Hepatic stellate cell (primary cell): ENCODE measurements at regions not wholly inside any gene's neighbourhood (a gene's known extent, or its start where the extent isn't known, plus 50 kb on each side); places are given as distances from the start of the nearest gene placed in this dataset.

Source experiments
- DNase-seq: peaks from one replicate; pipeline ENCODE4 v3.0.0; 2011; ENCODE audit warnings: low spot score

- DNase-seq, result no peak
These were observed 600.6 kb downstream of the PTPRU start for GRCh38 chr1:29836651-29837646.

GRCh38 chr1:29835874-29836273, 599.6 kb downstream of the PTPRU start:
- no peak for DNase-seq

GRCh38 chr1:29835406-29835805, 599.1 kb downstream of the PTPRU start:
- no peak for DNase-seq

- DNase-seq, result no peak
These were observed 597.3 kb downstream of the PTPRU start for GRCh38 chr1:29833581-29833980.

GRCh38 chr1:29832936-29833335, 596.6 kb downstream of the PTPRU start:
- no peak for DNase-seq

- DNase-seq, result no peak
These were observed 596.1 kb downstream of the PTPRU start for GRCh38 chr1:29832471-29832870.

- DNase-seq, result no peak
These were observed 595.3 kb downstream of the PTPRU start for GRCh38 chr1:29831500-29832117.

GRCh38 chr1:29830916-29831315, 594.6 kb downstream of the PTPRU start:
- DNase-seq, result no peak

- no peak for DNase-seq
These were observed 594.1 kb downstream of the PTPRU start for GRCh38 chr1:29830383-29830782.

GRCh38 chr1:29829448-29830344, 593.4 kb downstream of the PTPRU start:
- DNase-seq, result no peak

GRCh38 chr1:29828526-29829447, 592.5 kb downstream of the PTPRU start:
- DNase-seq, result no peak

GRCh38 chr1:29827801-29828525, 591.6 kb downstream of the PTPRU start:
- no peak for DNase-seq

- DNase-seq, result no peak
These were observed 591.0 kb downstream of the PTPRU start for GRCh38 chr1:29827237-29827750.

- DNase-seq, result no peak
These were observed 590.3 kb downstream of the PTPRU start for GRCh38 chr1:29826646-29827045.

GRCh38 chr1:29825941-29826415, 589.7 kb downstream of the PTPRU start:
- DNase-seq, result no peak

GRCh38 chr1:29825274-29825940, 589.1 kb downstream of the PTPRU start:
- no peak for DNase-seq

GRCh38 chr1:29824511-29825273, 588.4 kb downstream of the PTPRU start:
- DNase-seq, result no peak

- no peak for DNase-seq
These were observed 587.7 kb downstream of the PTPRU start for GRCh38 chr1:29824025-29824424.

GRCh38 chr1:29823561-29823960, 587.2 kb downstream of the PTPRU start:
- DNase-seq, result no peak
